ENCODE measurements at regions not wholly inside any gene's neighbourhood (a gene's known extent, or its start where the extent isn't known, plus 50 kb on each side); places are given as distances from the start of the nearest gene placed in this dataset.
"Not testable (repeated sequence)": the region's sequence is repeated elsewhere in the genome, so short reads cannot be mapped to it uniquely, and the experiment has no call there.

DNA sequence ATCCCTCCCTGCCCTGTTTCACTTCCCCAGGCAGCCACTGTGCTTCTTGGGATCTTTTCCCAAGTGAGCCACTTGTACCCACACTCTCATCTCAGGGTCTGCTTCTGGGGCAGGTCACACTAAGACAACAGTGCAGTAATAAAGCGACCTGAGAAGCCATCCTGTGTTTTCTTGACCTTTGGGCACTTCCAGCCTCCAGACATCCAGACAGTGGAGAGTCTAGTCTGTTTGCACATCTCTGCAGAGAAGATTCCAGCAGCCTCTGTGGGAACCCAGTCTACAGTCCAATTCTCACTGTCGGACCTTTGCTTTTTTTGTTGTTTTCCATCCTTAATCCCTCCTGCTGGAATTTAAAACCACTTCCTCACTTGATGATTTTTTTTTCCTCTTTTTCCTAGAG lies 50.3 kb upstream of the ATP6AP2 start:
- H3K9me3 ChIP-seq: no peaks in the 10 kb centered on the region
- no peaks in the 10 kb centered on the region for H3K27me3 ChIP-seq
- no peak overlapping the region for H3K27ac ChIP-seq (replicated peaks in 1 of 4)
- intact Hi-C loops (cut with DNase I): no loop called here
- H3K36me3 ChIP-seq: no peaks in the 10 kb centered on the region
- H3K4me3 ChIP-seq: no peak overlapping the region
- DNase-seq (ENCODE audit: extremely low spot score): no peak
- TF ChIP-seq POLR2AphosphoS5 (IDR thresholded peaks at IDR 0.05): no peak
- 57% methylated on average over 2 of the region's 2 CpGs for WGBS
- no peaks in the 10 kb centered on the region for H3K4me1 ChIP-seq

DNA sequence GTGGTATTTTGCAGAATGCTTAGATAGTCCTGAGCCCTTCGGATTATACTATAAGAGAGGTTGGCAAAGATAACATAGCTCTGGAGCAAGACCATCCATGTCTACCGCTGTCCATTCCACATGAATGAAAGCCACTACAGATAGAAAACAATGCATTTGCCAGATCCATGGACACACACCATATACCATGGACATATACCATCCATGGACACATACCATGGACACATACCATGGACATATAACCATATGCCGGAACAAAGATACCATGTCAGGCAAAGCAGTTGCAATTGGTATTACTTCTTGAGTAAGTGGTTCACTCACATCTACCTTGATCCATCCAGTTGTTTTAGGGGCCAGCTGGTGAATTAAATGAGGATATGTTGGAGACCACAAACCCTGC lies 53.2 kb upstream of the ATP6AP2 start:
- 94% methylated on average over 3 of the region's 3 CpGs for WGBS
- Histone ChIP-seq H3K36me3 (no peaks in the 10 kb centered on the region), H3K4me1 (no peaks in the 10 kb centered on the region)

DNA sequence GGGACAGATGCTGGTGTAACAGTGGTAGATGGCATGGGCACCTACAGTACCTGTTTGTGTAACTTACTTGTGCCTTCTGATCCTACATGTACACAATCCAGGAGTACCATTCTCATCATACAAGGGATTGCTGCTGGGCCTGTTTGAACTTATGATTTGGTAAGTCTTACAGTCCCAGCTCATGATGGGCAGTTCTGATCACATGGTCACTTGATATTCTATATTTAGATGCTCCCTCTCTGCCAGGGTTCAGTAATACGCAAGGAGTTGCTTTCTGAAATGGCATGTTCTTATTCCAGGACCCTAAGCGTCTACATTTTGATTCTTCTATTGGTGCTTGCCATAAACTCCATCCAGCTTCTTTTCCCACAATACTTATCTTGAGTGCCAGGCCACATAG lies 54.4 kb upstream of the ATP6AP2 start:
- DNase-seq (ENCODE audit: extremely low spot score): no peak
- TF ChIP-seq EP300 (IDR thresholded peaks at IDR 0.05): no peak
- no peak for TF ChIP-seq POLR2AphosphoS5 (IDR thresholded peaks at IDR 0.05)
- no peak for TF ChIP-seq POLR2A (IDR thresholded peaks at IDR 0.05; ENCODE audit: low read depth)
- TF ChIP-seq, protein P1, sequence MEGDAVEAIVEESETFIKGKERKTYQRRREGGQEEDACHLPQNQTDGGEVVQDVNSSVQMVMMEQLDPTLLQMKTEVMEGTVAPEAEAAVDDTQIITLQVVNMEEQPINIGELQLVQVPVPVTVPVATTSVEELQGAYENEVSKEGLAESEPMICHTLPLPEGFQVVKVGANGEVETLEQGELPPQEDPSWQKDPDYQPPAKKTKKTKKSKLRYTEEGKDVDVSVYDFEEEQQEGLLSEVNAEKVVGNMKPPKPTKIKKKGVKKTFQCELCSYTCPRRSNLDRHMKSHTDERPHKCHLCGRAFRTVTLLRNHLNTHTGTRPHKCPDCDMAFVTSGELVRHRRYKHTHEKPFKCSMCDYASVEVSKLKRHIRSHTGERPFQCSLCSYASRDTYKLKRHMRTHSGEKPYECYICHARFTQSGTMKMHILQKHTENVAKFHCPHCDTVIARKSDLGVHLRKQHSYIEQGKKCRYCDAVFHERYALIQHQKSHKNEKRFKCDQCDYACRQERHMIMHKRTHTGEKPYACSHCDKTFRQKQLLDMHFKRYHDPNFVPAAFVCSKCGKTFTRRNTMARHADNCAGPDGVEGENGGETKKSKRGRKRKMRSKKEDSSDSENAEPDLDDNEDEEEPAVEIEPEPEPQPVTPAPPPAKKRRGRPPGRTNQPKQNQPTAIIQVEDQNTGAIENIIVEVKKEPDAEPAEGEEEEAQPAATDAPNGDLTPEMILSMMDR (IDR thresholded peaks at IDR 0.05): no peak
- no peaks in the 10 kb centered on the region for H3K9me3 ChIP-seq
- WGBS: 82% methylated on average over 2 of the region's 2 CpGs
- H3K36me3 ChIP-seq: no peaks in the 10 kb centered on the region
- H3K4me1 ChIP-seq: no peaks in the 10 kb centered on the region
- intact Hi-C loops (cut with DNase I): no loop called here
- no peak overlapping the region for H3K27ac ChIP-seq (replicated peaks in 1 of 4)
- no peaks in the 10 kb centered on the region for H3K27me3 ChIP-seq
- no peak overlapping the region for H3K4me3 ChIP-seq

More for the DNA sequence above, 53.2 kb upstream of the ATP6AP2 start:
- Histone ChIP-seq H3K9me3 (no peaks in the 10 kb centered on the region), H3K27me3 (no peaks in the 10 kb centered on the region), H3K27ac (replicated peaks in 1 of 4) (no peak overlapping the region), H3K4me3 (no peak overlapping the region)
- TF ChIP-seq POLR2AphosphoS5 (IDR thresholded peaks at IDR 0.05) (no peak), EP300 (IDR thresholded peaks at IDR 0.05) (no peak), POLR2A (IDR thresholded peaks at IDR 0.05; ENCODE audit: low read depth) (no peak)
- TF ChIP-seq, protein P1 (IDR thresholded peaks at IDR 0.05): no peak
- DNase-seq (ENCODE audit: extremely low spot score): no peak
- intact Hi-C loops (cut with DNase I): no loop called here

DNA sequence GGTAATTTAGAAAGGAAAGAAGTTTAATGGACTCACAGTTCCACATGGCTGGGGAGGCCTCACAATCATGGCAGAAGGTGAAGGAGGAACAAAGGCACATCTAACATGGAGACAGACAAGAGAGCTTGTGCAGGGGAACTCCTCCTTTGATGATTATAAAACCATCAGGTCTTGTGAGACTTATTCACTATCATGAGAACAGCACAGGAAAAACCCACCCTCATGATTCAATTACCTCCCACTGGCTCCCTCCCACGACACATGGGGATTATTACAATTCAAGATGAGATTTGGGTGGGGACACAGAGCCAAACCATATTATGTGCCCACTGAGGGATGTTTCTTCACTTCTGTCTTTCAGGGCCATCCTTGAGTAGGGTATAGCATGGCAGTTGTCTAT lies 54.9 kb upstream of the ATP6AP2 start:
- H3K9me3 ChIP-seq; intact Hi-C loops (cut with DNase I); H3K27ac ChIP-seq (replicated peaks in 1 of 4); H3K4me1 ChIP-seq; H3K36me3 ChIP-seq; DNase-seq (ENCODE audit: extremely low spot score); H3K4me3 ChIP-seq; H3K27me3 ChIP-seq: not testable (repeated sequence)
- WGBS: 69% methylated on average over 1 of the region's 1 CpG

DNA sequence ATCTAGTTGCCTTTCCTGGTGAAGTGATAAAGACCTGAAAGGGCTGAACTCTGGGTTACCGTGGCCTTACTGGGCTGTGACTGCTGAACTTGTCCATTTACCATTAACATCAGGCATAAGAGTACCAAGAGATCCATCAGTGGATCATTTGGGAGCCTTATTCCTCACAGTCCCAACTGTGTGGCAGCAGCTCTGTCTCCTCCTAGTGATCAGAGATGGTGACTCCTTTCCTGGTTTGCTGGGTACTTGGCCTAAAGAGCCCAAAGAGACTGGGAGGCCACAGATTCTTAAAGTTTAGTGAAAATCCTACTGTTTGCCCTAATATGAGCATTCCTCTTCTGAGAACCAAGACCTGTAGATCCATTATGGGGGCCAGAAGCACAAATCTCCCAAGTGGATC lies 56.3 kb upstream of the ATP6AP2 start:
- no peak overlapping the region for H3K27ac ChIP-seq (replicated peaks in 1 of 4)
- H3K9me3 ChIP-seq: no peaks in the 10 kb centered on the region
- intact Hi-C loops (cut with DNase I): no loop called here
- H3K4me3 ChIP-seq: no peak overlapping the region
- 82% methylated on average over 1 of the region's 1 CpG for WGBS
- TF ChIP-seq POLR2A (IDR thresholded peaks at IDR 0.05; ENCODE audit: low read depth) (no peak), POLR2AphosphoS5 (IDR thresholded peaks at IDR 0.05) (no peak), EP300 (IDR thresholded peaks at IDR 0.05) (no peak)
- TF ChIP-seq, protein P1 (IDR thresholded peaks at IDR 0.05): no peak
- H3K27me3 ChIP-seq: no peaks in the 10 kb centered on the region
- H3K36me3 ChIP-seq: no peaks in the 10 kb centered on the region
- no peak for DNase-seq (ENCODE audit: extremely low spot score)
- H3K4me1 ChIP-seq: no peaks in the 10 kb centered on the region

DNA sequence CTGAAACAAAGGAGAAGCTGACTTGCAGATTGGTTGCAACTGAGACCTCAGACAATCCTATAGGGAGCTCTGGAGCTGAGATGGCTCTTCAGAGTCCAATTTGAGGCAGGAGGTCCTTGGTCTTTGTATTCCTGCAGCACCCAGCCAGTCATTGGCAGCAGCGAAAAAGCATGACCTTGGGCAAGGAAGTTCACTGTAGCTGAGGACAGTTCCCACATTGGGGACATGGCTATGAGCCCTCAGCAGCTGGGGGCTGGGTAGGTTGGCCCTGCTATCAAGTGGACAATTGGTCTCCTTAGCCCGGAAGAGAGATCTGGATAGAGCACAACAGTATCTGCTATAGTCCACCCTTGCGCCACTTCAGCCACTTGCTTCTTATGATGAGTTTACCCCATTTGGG lies 56.9 kb upstream of the ATP6AP2 start:
- 79% methylated on average over 3 of the region's 3 CpGs for WGBS
- TF ChIP-seq POLR2A (IDR thresholded peaks at IDR 0.05; ENCODE audit: low read depth): no peak
- TF ChIP-seq EP300 (IDR thresholded peaks at IDR 0.05): no peak
- TF ChIP-seq POLR2AphosphoS5 (IDR thresholded peaks at IDR 0.05): no peak
- Histone ChIP-seq H3K9me3 (no peaks in the 10 kb centered on the region), H3K27ac (replicated peaks in 1 of 4) (no peak overlapping the region), H3K36me3 (no peaks in the 10 kb centered on the region), H3K27me3 (no peaks in the 10 kb centered on the region), H3K4me3 (no peak overlapping the region), H3K4me1 (no peaks in the 10 kb centered on the region)
- intact Hi-C loops (cut with DNase I): no loop called here
- DNase-seq (ENCODE audit: extremely low spot score): no peak

Measured in esophagus muscularis mucosa (tissue), 4 donors.